ENCODE measurements at regions not wholly inside any gene's neighbourhood (a gene's known extent, or its start where the extent isn't known, plus 50 kb on each side); places are given as distances from the start of the nearest gene placed in this dataset.

- no peak for TF ChIP-seq EZH2 (IDR thresholded peaks at IDR 0.05; ENCODE audit: low read depth)
- no peak for TF ChIP-seq CTCF (conservative IDR thresholded peaks at IDR 0.05)
Observed at GRCh38 chr4:122232633-122233032, 80.5 kb downstream of the BLTP1 start.

Measured in PC-9 (cell line).